ENCODE measurements at regions not wholly inside any gene's neighbourhood (a gene's known extent, or its start where the extent isn't known, plus 50 kb on each side); places are given as distances from the start of the nearest gene placed in this dataset.

- TF ChIP-seq CTCF (IDR thresholded peaks at IDR 0.05) (no peak), POLR2A (IDR thresholded peaks at IDR 0.05) (no peak)
Observed at GRCh38 chr18:22102953-22103646, 66.3 kb upstream of the GATA6 start.
